DND-41 (cell line): ENCODE measurements at regions not wholly inside any gene's neighbourhood (a gene's known extent, or its start where the extent isn't known, plus 50 kb on each side); places are given as distances from the start of the nearest gene placed in this dataset.

Experiments used
- ATAC-seq: fragments of 200-7000 bp; cut with Tn5 transposase; 3 replicates; pipeline ENCODE4 v1.9.1; 2021; ENCODE audit warnings: low read depth; ENCODE audit not compliant: insufficient read depth
- DNase-seq: peaks from one replicate; pipeline ENCODE4 v3.0.0-alpha.2; 2020
- H2AFZ ChIP-seq: 2 replicates; pipeline ENCODE4 v1.6.0; 2012; ENCODE audit warnings: low read depth, low read length
- H3K27ac ChIP-seq: 2 replicates; pipeline ENCODE4 v1.5.1; 2012; ENCODE audit warnings: low read length, inconsistent platforms
- H3K27me3 ChIP-seq: fragments of 200-600 bp; sonication (generic); 2 replicates; pipeline ENCODE4 v1.6.0; 2012; ENCODE audit warnings: low read length, mild to moderate bottlenecking, inconsistent platforms; ENCODE audit not compliant: insufficient read depth, poor library complexity
- H3K36me3 ChIP-seq: 2 replicates; pipeline ENCODE4 v1.5.1; 2012; ENCODE audit warnings: low read length, inconsistent platforms; ENCODE audit not compliant: insufficient read depth
- H3K4me1 ChIP-seq: 2 replicates; pipeline ENCODE4 v1.5.1; 2012; ENCODE audit warnings: mild to moderate bottlenecking, low read length; ENCODE audit not compliant: insufficient read depth
- H3K4me2 ChIP-seq: 2 replicates; pipeline ENCODE4 v1.6.0; 2012; ENCODE audit warnings: mild to moderate bottlenecking, moderate library complexity, low read length, inconsistent platforms; ENCODE audit not compliant: insufficient read depth
- H3K4me3 ChIP-seq, 2 experiments: fragments of 200-600 bp in 1 of 2; shearing (Covaris generic) in 1 of 2; 2 replicates each; pipeline ENCODE4 v1.5.1; 2012 to 2016; ENCODE audit warnings: inconsistent platforms in 2 of 2, low read length in 2 of 2, mild to moderate bottlenecking in 2 of 2, low read depth in 1 of 2, moderate library complexity in 1 of 2
- H3K79me2 ChIP-seq: 2 replicates; pipeline ENCODE4 v1.6.0; 2012; ENCODE audit warnings: low read length, inconsistent platforms; ENCODE audit not compliant: insufficient read depth
- H3K9ac ChIP-seq: 2 replicates; pipeline ENCODE4 v1.6.0; 2012; ENCODE audit warnings: low read depth, mild to moderate bottlenecking, inconsistent platforms, low read length, moderate library complexity
- H3K9me3 ChIP-seq: 2 replicates; pipeline ENCODE4 v1.5.1; 2012; ENCODE audit warnings: low read length, moderate library complexity, mild to moderate bottlenecking, inconsistent platforms; ENCODE audit not compliant: insufficient read depth, severe bottlenecking
- H4K20me1 ChIP-seq: 2 replicates; pipeline ENCODE4 v1.6.0; 2012; ENCODE audit warnings: low read length; ENCODE audit not compliant: insufficient read depth
- EZH2 ChIP-seq: IDR thresholded peaks from 3 replicates; pipeline ENCODE4 v1.6.1; 2012; ENCODE audit warnings: borderline replicate concordance, low read depth, mild to moderate bottlenecking, moderate library complexity, low read length, inconsistent platforms; ENCODE audit not compliant: severe bottlenecking
- TF ChIP-seq, protein P1 (sequence below): IDR thresholded peaks from 2 replicates; pipeline ENCODE4 v1.5.1; 2012; ENCODE audit warnings: borderline replicate concordance, low read length, moderate library complexity, mild to moderate bottlenecking; ENCODE audit not compliant: poor library complexity, severe bottlenecking; ENCODE audit errors: extremely low read depth

DNA sequence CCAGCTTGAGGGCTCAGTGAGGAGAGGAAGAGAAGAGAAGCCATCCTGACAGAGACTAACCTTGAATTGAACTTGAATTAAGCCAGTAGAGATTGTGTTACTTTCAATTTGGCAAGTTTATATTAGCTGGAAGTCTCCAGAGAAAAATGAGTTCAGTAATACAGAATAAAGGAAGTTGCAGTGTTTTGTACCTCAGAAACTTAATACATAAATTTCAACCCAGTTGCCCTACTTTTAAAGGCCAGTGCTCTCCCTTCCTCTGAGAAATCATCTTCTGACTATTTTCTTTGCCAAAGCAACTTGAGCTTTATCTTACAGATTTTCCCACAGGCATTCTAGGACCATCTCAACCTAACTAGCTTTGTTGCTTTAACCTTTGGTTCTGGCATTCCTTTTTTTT lies 231.0 kb upstream of the GAS1 start:
- Histone ChIP-seq H4K20me1 (no peaks in the 10 kb centered on the region), H3K4me3 (no peak overlapping the region), H2AFZ (no peak overlapping the region), H3K4me2 (no peak overlapping the region), H3K27me3 (no peaks in the 10 kb centered on the region), H3K79me2 (no peaks in the 10 kb centered on the region), H3K9ac (no peak overlapping the region), H3K4me1 (no peaks in the 10 kb centered on the region), H3K27ac (no peak overlapping the region), H3K9me3 (no peaks in the 10 kb centered on the region), H3K36me3 (no peaks in the 10 kb centered on the region)
- DNase-seq (no peak), ATAC-seq (no peak)
- no peak for TF ChIP-seq EZH2
- TF ChIP-seq, protein P1, sequence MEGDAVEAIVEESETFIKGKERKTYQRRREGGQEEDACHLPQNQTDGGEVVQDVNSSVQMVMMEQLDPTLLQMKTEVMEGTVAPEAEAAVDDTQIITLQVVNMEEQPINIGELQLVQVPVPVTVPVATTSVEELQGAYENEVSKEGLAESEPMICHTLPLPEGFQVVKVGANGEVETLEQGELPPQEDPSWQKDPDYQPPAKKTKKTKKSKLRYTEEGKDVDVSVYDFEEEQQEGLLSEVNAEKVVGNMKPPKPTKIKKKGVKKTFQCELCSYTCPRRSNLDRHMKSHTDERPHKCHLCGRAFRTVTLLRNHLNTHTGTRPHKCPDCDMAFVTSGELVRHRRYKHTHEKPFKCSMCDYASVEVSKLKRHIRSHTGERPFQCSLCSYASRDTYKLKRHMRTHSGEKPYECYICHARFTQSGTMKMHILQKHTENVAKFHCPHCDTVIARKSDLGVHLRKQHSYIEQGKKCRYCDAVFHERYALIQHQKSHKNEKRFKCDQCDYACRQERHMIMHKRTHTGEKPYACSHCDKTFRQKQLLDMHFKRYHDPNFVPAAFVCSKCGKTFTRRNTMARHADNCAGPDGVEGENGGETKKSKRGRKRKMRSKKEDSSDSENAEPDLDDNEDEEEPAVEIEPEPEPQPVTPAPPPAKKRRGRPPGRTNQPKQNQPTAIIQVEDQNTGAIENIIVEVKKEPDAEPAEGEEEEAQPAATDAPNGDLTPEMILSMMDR: no peak

DNA sequence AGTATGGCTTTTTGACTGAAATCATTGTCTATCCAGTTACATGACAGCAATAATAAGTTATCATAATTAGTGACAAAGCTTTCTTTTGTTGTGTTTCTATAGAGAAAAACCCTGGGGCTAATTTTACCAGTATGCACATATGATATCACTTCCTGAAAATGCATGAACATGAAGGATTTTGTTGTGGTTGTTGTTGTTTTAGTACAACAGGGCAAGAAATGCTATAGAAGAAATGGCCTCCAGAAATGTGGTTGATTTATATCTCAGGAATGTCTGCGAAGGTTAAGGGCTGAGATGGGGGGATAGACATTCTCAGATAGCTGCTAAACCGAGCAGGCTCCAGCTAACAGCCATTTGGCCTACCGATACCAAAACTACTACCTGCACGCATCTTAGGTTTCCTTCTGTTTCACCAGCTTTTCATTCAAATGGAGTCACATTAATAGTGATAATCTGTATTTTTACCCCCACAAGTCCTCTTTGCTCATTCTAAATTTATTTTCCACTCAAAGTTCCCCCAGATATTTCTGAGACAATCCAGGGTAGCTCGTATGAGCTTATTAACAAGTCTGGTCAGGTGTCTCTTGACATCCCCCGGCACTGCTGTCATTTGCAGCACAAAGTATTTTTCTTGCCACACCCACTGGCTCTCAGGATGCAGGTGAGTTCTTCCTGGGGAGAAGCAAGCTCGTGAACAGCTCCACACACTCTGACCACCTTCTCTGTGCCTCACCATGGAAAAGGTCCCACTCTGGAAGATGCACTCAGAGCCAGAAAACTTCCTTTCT lies 232.4 kb upstream of the GAS1 start:
- no peak overlapping the region for H2AFZ ChIP-seq
- no peaks in the 10 kb centered on the region for H3K4me1 ChIP-seq
- H3K27ac ChIP-seq: no peak overlapping the region
- no peaks in the 10 kb centered on the region for H3K27me3 ChIP-seq
- no peaks in the 10 kb centered on the region for H3K79me2 ChIP-seq
- no peak overlapping the region for H3K4me3 ChIP-seq
- no peaks in the 10 kb centered on the region for H3K9me3 ChIP-seq
- H3K9ac ChIP-seq: no peak overlapping the region
- TF ChIP-seq, protein P1: no peak
- TF ChIP-seq EZH2: no peak
- H4K20me1 ChIP-seq: no peaks in the 10 kb centered on the region
- H3K4me2 ChIP-seq: no peak overlapping the region
- ATAC-seq (no peak), DNase-seq (no peak)
- no peaks in the 10 kb centered on the region for H3K36me3 ChIP-seq

DNA sequence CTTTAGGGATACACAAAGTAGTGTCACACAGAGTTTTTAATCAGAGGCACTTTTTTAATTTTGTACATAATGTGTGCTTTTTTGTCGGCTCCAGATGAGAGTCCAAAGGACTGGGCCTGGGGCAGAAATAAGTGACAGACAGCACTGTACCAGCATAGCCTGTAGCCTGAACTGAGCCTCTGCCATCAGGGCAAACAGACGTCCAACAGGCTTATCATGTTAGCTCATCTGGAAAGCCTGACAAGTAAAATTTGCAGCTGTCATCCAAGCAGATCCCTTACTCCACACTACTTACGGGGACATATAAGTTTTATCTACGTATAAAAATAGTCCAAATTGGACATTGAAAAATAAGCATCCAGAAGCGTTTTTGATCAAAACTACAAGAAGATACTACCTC lies 233.1 kb upstream of the GAS1 start:
- Histone ChIP-seq H2AFZ (no peak overlapping the region), H3K9me3 (no peaks in the 10 kb centered on the region), H3K4me3 (no peak overlapping the region), H3K4me1 (no peaks in the 10 kb centered on the region), H3K27ac (no peak overlapping the region), H3K36me3 (no peaks in the 10 kb centered on the region), H3K79me2 (no peaks in the 10 kb centered on the region), H3K9ac (no peak overlapping the region), H4K20me1 (no peaks in the 10 kb centered on the region), H3K4me2 (no peak overlapping the region), H3K27me3 (no peaks in the 10 kb centered on the region)
- TF ChIP-seq EZH2: no peak
- TF ChIP-seq, protein P1: no peak
- DNase-seq: no peak
- no peak for ATAC-seq

DNA sequence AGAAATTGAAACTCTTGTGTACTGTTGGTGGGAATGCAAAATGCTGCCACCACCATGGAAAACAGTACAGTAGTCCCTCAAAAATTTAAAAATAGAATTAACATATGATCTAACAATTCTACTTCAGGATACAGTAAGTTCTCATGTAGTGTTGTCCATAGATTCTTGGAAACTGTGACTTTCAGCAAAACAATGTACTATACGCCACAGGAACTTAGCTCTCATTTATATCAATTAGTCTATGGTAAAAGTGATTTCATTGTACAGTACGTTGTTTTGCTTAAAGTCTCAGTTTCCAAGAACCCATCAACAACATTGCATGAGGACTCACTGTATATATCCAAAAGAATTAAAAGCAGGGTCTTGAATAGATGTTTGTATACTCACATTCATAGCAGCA lies 233.5 kb upstream of the GAS1 start:
- no peak overlapping the region for H3K27ac ChIP-seq
- H3K79me2 ChIP-seq: no peaks in the 10 kb centered on the region
- no peaks in the 10 kb centered on the region for H3K27me3 ChIP-seq

More for the DNA sequence above, 233.5 kb upstream of the GAS1 start:
- H3K4me2 ChIP-seq: no peak overlapping the region
- H3K4me3 ChIP-seq: no peak overlapping the region
- H3K4me1 ChIP-seq: no peaks in the 10 kb centered on the region
- TF ChIP-seq, protein P1: no peak
- TF ChIP-seq EZH2: no peak
- H3K36me3 ChIP-seq: no peaks in the 10 kb centered on the region
- no peaks in the 10 kb centered on the region for H4K20me1 ChIP-seq
- H3K9ac ChIP-seq: no peak overlapping the region
- ATAC-seq (no peak), DNase-seq (no peak)
- no peaks in the 10 kb centered on the region for H3K9me3 ChIP-seq
- H2AFZ ChIP-seq: no peak overlapping the region
